CD14-positive monocyte (primary cell): ENCODE measurements at regions not wholly inside any gene's neighbourhood (a gene's known extent, or its start where the extent isn't known, plus 50 kb on each side); places are given as distances from the start of the nearest gene placed in this dataset.
A peak's percentile ranks its signal among the peaks of the same experiment; 100 is the strongest.

ENCODE experiments used
- DNase-seq, 3 donors: peaks; one replicate each; pipeline ENCODE4 v3.0.0-alpha.2; 2011 to 2022
- H2AFZ ChIP-seq: 2 replicates; pipeline ENCODE4 v1.6.0; 2012; ENCODE audit warnings: mild to moderate bottlenecking, low read depth, low read length, inconsistent platforms; ENCODE audit not compliant: insufficient read depth, poor library complexity, severe bottlenecking
- H3K27ac ChIP-seq, 2 donors: 1 replicate in 1 of 2; 2 replicates in 1 of 2; pipeline ENCODE4 v1.5.1; 2012 to 2013; ENCODE audit warnings: low read length in 2 of 2, control low read depth in 1 of 2, inconsistent platforms in 1 of 2, low read depth in 1 of 2, mild to moderate bottlenecking in 1 of 2
- H3K27me3 ChIP-seq, 2 donors: one replicate each; pipeline versions ENCODE4 v1.6.0 to v1.6.1; 2011 to 2013; ENCODE audit warnings: low read length in 2 of 2; ENCODE audit not compliant: control insufficient read depth in 2 of 2, insufficient read depth in 2 of 2
- H3K36me3 ChIP-seq, 2 donors: replicated peaks in 1 of 2; 1 replicate in 1 of 2; 2 replicates in 1 of 2; pipeline versions ENCODE4 v1.5.1 to v1.6.1; 2012 to 2013; ENCODE audit warnings: low read length in 2 of 2, control low read depth in 1 of 2, inconsistent platforms in 1 of 2, mild to moderate bottlenecking in 1 of 2; ENCODE audit not compliant: insufficient read depth in 2 of 2, control insufficient read depth in 1 of 2
- H3K4me1 ChIP-seq, 2 donors: 1 replicate in 1 of 2; 2 replicates in 1 of 2; pipeline versions ENCODE4 v1.5.1 to v1.6.1; 2012 to 2013; ENCODE audit warnings: low read length in 2 of 2, control low read depth in 1 of 2, inconsistent platforms in 1 of 2, mild to moderate bottlenecking in 1 of 2, moderate library complexity in 1 of 2; ENCODE audit not compliant: insufficient read depth in 2 of 2, control insufficient read depth in 1 of 2
- H3K4me2 ChIP-seq: replicated peaks from 2 replicates; pipeline ENCODE3; 2012; ENCODE audit warnings: low read length, moderate library complexity, mild to moderate bottlenecking; ENCODE audit not compliant: poor library complexity, severe bottlenecking; ENCODE audit errors: extremely low read depth
- H3K4me3 ChIP-seq, 3 experiments: fragments of 200-600 bp in 1 of 3; sonication (generic) in 1 of 3; replicated peaks in 1 of 3; 1 replicate in 2 of 3; 2 replicates in 1 of 3; pipeline ENCODE4 v1.5.1; 2011 to 2013; ENCODE audit warnings: low read length in 3 of 3, mild to moderate bottlenecking in 3 of 3, control low read depth in 2 of 3, low read depth in 2 of 3, inconsistent platforms in 1 of 3, moderate library complexity in 1 of 3
- H3K79me2 ChIP-seq: 2 replicates; pipeline ENCODE4 v1.6.0; 2012; ENCODE audit warnings: mild to moderate bottlenecking, control low read depth, inconsistent platforms, low read length, moderate library complexity; ENCODE audit not compliant: insufficient read depth
- H3K9ac ChIP-seq: 2 replicates; pipeline ENCODE4 v1.6.0; 2017; ENCODE audit warnings: low read length, mild to moderate bottlenecking; ENCODE audit not compliant: insufficient read depth, poor library complexity, severe bottlenecking
- H3K9me3 ChIP-seq, 2 donors: replicated peaks in 1 of 2; 1 replicate in 1 of 2; 2 replicates in 1 of 2; pipeline versions ENCODE4 v1.5.1 to v1.6.1; 2012 to 2013; ENCODE audit warnings: low read length in 2 of 2, control low read depth in 1 of 2; ENCODE audit not compliant: control insufficient read depth in 1 of 2, insufficient read depth in 1 of 2
- H4K20me1 ChIP-seq: 2 replicates; pipeline ENCODE4 v1.6.0; 2012; ENCODE audit warnings: mild to moderate bottlenecking, low read length, control low read depth, moderate library complexity; ENCODE audit not compliant: insufficient read depth
- H3K27ac Mint-ChIP-seq, 7 donors: one replicate each; pipeline ENCODE4 v1.8.0; 2020; ENCODE audit warnings: mild to moderate bottlenecking in 7 of 7, mixed read lengths in 7 of 7, moderate library complexity in 6 of 7, inconsistent platforms in 2 of 7
- H3K27me3 Mint-ChIP-seq, 3 donors: one replicate each; pipeline ENCODE4 v1.8.0; 2021 to 2022; ENCODE audit warnings: low read depth in 3 of 3, mild to moderate bottlenecking in 3 of 3, mixed read lengths in 3 of 3, moderate library complexity in 3 of 3, inconsistent platforms in 1 of 3
- H3K36me3 Mint-ChIP-seq, 2 donors: one replicate each; pipeline ENCODE4 v1.8.0; 2020; ENCODE audit warnings: mixed read lengths in 2 of 2, inconsistent platforms in 1 of 2, mild to moderate bottlenecking in 1 of 2
- H3K4me1 Mint-ChIP-seq: one replicate; pipeline ENCODE4 v1.8.0; 2020; ENCODE audit warnings: mild to moderate bottlenecking, mixed read lengths
- H3K4me3 Mint-ChIP-seq, 2 donors: one replicate each; pipeline ENCODE4 v1.8.0; 2020; ENCODE audit warnings: mild to moderate bottlenecking in 2 of 2, mixed read lengths in 2 of 2, moderate library complexity in 1 of 2
- H3K9me3 Mint-ChIP-seq, 7 donors: one replicate each; pipeline ENCODE4 v1.8.0; 2020 to 2022; ENCODE audit warnings: mixed read lengths in 7 of 7, mild to moderate bottlenecking in 6 of 7, moderate library complexity in 6 of 7, inconsistent platforms in 2 of 7
- WGBS: methylation state at CpG from one replicate; pipeline ENCODE4 v1.1.5; 2013; ENCODE audit warnings: missing lambda C conversion rate; ENCODE audit not compliant: insufficient coverage; 5-methylcytosine and 5-hydroxymethylcytosine counted together
- intact Hi-C, 2 donors: fragments of 100-400 bp; cut with micrococcal nuclease; formaldehyde crosslinking; loops; one replicate each; pipeline versions ENCODE4 v1.15.0 to v1.15.1; 2023
- TF ChIP-seq, protein P1 (sequence below): fragments of 200-600 bp; IDR thresholded peaks from one replicate; pipeline ENCODE4 v1.8.0; 2022; ENCODE audit warnings: antibody characterized with exemption, mild to moderate bottlenecking

DNA sequence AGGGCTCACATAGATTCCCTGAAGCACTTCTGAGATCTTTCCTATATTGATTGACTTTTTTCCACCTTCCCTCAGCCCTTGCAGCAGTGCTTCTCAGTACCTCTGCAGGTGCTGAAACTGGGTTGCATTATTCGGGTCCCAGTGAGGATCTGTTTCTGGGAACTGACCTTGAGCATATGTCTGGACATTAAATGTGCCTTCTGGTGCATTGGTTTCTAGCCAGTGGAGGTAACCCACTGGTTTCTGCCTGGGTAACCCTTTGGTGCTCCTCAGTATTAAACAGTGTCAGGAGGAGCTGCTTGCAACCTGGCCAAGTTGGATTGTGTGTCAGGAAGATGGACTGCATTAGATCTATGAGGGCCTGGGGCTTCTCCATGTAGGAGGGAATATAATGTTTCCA lies 213.3 kb upstream of the KCND2 start:
- Histone ChIP-seq H3K4me2 (no peak overlapping the region), H3K27me3 (no peaks in the 10 kb centered on the region), H3K79me2 (no peaks in the 10 kb centered on the region), H3K27ac (no peak overlapping the region), H3K36me3 (no peaks in the 10 kb centered on the region), H2AFZ (no peak overlapping the region), H3K4me3 (no peak overlapping the region), H3K4me1 (no peaks in the 10 kb centered on the region), H3K9ac (no peak overlapping the region), H3K9me3 (peaks cover 18 to 28% of the 10 kb centered on the region in 2 donors), H4K20me1 (no peaks in the 10 kb centered on the region)
- intact Hi-C loops: no loop called here
- no peak for DNase-seq
- Mint-ChIP-seq H3K9me3 (peaks cover 0 to 15% (median 4%) of the 10 kb centered on the region in 7 donors), H3K27me3 (no peaks in the 10 kb centered on the region), H3K4me1 (peaks cover 2% of the 10 kb centered on the region), H3K27ac (no peak overlapping the region), H3K36me3 (no peaks in the 10 kb centered on the region), H3K4me3 (no peak overlapping the region)
- 94% methylated on average over 1 of the region's 1 CpG for WGBS
- TF ChIP-seq, protein P1, sequence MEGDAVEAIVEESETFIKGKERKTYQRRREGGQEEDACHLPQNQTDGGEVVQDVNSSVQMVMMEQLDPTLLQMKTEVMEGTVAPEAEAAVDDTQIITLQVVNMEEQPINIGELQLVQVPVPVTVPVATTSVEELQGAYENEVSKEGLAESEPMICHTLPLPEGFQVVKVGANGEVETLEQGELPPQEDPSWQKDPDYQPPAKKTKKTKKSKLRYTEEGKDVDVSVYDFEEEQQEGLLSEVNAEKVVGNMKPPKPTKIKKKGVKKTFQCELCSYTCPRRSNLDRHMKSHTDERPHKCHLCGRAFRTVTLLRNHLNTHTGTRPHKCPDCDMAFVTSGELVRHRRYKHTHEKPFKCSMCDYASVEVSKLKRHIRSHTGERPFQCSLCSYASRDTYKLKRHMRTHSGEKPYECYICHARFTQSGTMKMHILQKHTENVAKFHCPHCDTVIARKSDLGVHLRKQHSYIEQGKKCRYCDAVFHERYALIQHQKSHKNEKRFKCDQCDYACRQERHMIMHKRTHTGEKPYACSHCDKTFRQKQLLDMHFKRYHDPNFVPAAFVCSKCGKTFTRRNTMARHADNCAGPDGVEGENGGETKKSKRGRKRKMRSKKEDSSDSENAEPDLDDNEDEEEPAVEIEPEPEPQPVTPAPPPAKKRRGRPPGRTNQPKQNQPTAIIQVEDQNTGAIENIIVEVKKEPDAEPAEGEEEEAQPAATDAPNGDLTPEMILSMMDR: no peak

DNA sequence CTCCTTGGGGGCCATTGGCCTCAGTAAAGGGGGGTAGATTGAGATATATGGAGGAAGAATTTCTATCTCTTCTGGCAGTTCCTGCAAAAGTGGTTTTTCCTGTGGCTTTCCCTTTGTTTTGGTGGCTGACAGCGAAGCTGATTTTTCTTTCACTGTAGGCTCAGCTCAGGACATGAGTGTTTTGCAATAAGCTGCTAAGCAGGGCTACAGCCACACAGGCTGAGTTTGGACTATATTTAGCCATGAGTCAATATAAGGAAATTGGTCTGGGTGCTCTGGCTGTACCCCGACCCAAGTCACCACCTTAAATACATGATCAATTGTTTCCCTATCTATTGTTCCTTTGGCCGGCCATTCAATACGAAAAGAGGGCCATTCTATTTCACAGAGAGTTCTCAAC lies 212.7 kb upstream of the KCND2 start:
- Mint-ChIP-seq H3K27ac (no peak overlapping the region), H3K36me3 (no peaks in the 10 kb centered on the region), H3K9me3 (peaks cover 0 to 15% (median 4%) of the 10 kb centered on the region in 7 donors), H3K27me3 (no peaks in the 10 kb centered on the region), H3K4me3 (no peak overlapping the region), H3K4me1 (peaks cover 2% of the 10 kb centered on the region)
- H3K9ac ChIP-seq: no peak overlapping the region
- H3K4me1 ChIP-seq: no peaks in the 10 kb centered on the region
- H3K79me2 ChIP-seq: no peaks in the 10 kb centered on the region
- H3K27me3 ChIP-seq: no peaks in the 10 kb centered on the region
- intact Hi-C loops: no loop called here
- no peak overlapping the region for H2AFZ ChIP-seq
- 37% methylated on average over 4 of the region's 4 CpGs for WGBS
- TF ChIP-seq, protein P1: no peak
- H3K9me3 ChIP-seq: peaks cover 18 to 28% of the 10 kb centered on the region in 2 donors
- no peak overlapping the region for H3K27ac ChIP-seq
- H3K4me3 ChIP-seq: no peak overlapping the region
- DNase-seq: peak in 2 of 3 donors; percentile 1 to 9
- H3K4me2 ChIP-seq: no peak overlapping the region
- no peaks in the 10 kb centered on the region for H3K36me3 ChIP-seq
- H4K20me1 ChIP-seq: no peaks in the 10 kb centered on the region
